ENCODE measurements at regions not wholly inside any gene's neighbourhood (a gene's known extent, or its start where the extent isn't known, plus 50 kb on each side); places are given as distances from the start of the nearest gene placed in this dataset.

DNA sequence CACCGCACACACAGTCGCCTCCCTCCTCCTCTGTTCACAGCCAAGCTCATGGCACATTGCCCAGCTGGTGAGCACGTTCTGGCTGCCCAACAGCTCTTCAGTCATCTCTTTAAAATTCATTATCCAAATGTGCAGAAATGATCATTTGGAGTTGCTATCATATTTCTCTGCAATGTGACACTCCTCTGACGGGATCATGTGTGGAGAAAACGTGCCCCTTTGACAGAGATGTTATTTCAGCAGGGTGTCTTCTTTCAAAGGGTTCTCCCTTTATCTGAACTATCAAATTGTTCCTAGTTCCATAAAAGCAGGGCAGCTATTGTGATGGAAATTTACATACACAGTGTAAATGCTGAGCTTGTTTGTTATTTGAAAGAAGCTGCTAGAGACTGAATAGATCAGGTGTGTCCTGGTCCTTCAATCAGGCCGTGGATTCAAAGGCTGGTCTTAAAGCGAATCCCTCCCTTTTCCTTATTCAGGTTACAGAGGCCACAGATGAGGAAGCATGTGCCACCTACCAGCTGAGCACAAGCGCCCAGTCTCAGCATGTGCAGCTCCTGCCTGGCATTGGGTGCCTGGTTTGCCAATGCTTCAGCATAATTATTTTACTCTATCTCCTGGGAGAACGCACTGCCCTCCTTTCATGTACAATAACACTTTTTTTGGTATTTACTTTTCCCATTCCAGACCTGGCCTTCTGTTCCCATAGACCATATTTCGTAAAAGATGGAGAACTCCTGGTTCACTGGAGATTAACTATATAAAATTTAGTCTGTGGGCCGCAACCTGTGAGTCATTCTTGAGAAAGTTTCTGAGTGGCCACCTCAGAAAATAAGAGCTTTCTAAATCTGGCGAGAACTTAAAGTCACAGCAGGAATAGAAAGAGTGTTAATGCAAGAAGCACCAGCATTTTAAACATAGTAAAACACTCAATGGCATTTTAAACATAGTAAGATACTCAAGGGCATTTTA, 433.7 kb downstream of the ENC1 start:
- no peaks in the 10 kb centered on the region for H3K79me2 ChIP-seq (ENCODE audit: insufficient read depth, low read length)
- no TSS peak for BruUV-seq (replicated peaks)
- no peaks in the 10 kb centered on the region for H3K9me2 ChIP-seq (ENCODE audit: insufficient read depth)
- no peaks in the 10 kb centered on the region for H4K20me1 ChIP-seq (ENCODE audit: insufficient read depth)
- no peak for DNase-seq (ENCODE audit: low read depth, low spot score)
- TF ChIP-seq JUND (IDR thresholded peaks at IDR 0.05) (no peak), CEBPB (IDR thresholded peaks at IDR 0.05; ENCODE audit: low read depth) (no peak), POLR2AphosphoS5 (IDR thresholded peaks at IDR 0.05; ENCODE audit: low read depth, low read length) (no peak), SP1 (IDR thresholded peaks at IDR 0.05; ENCODE audit: low read depth) (no peak), YY1 (IDR thresholded peaks at IDR 0.05; ENCODE audit: extremely low read depth, insufficient replicate concordance, low read depth, low read length) (no peak), TCF7L2 (IDR thresholded peaks at IDR 0.05; ENCODE audit: borderline replicate concordance, extremely low read depth, insufficient read depth, insufficient read length) (no peak), POLR2A (IDR thresholded peaks at IDR 0.05; ENCODE audit: borderline replicate concordance, extremely low read depth, insufficient read depth, insufficient read length) (no peak), ZFX (IDR thresholded peaks at IDR 0.05) (no peak), SIN3A (IDR thresholded peaks at IDR 0.05; ENCODE audit: low read depth) (no peak), SRF (IDR thresholded peaks at IDR 0.05; ENCODE audit: low read depth) (no peak)
- TF ChIP-seq, protein P1, sequence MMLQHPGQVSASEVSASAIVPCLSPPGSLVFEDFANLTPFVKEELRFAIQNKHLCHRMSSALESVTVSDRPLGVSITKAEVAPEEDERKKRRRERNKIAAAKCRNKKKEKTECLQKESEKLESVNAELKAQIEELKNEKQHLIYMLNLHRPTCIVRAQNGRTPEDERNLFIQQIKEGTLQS (IDR thresholded peaks at IDR 0.05) = no peak
- CTCF ChIA-PET = no interaction called here
- RAD21 ChIA-PET (ENCODE audit: low non-redundant PET in 1 of 2, low total read pairs in 2 of 2, uncharacterized antibody in 2 of 2, unreplicated experiment in 2 of 2) = no interaction called here
- POLR2A ChIA-PET = no interaction called here
- H3K4me1 ChIP-seq (ENCODE audit: control insufficient read depth in 1 of 2, insufficient read depth in 2 of 2, low read length in 2 of 2) = peaks cover 0 to 3% of the 10 kb centered on the region in 2 experiments; a peak in 2 of 4 replicates
- no peak for ATAC-seq
- no peak overlapping the region for H2AFZ ChIP-seq (ENCODE audit: low read depth, low read length, poor library complexity, severe bottlenecking)
- no peaks in the 10 kb centered on the region for H3K9me3 ChIP-seq (ENCODE audit: control insufficient read depth in 1 of 2, insufficient read depth in 1 of 2, low read depth in 1 of 2, low read length in 2 of 2)
- H3K4me2 ChIP-seq (ENCODE audit: low read length) = no peak overlapping the region
- intact Hi-C loops (cut with micrococcal nuclease) = no loop called here
- no peaks in the 10 kb centered on the region for H3K36me3 ChIP-seq (ENCODE audit: control insufficient read depth in 1 of 2, insufficient read depth in 2 of 2, low read length in 2 of 2)
- H3K27ac ChIP-seq (ENCODE audit: low read depth, low read length) = no peak overlapping the region
- no peak overlapping the region for H3K4me3 ChIP-seq (replicated peaks in 1 of 2; ENCODE audit: low read depth in 1 of 2, low read length in 2 of 2)
- no peak overlapping the region for H3K9ac ChIP-seq (ENCODE audit: low read length)
- no peaks in the 10 kb centered on the region for H3K27me3 ChIP-seq (ENCODE audit: insufficient read depth, low read length)
